OCI-LY1 (cell line): ENCODE measurements at regions not wholly inside any gene's neighbourhood (a gene's known extent, or its start where the extent isn't known, plus 50 kb on each side); places are given as distances from the start of the nearest gene placed in this dataset.

Experiments
- H2AFZ ChIP-seq: fragments of 200-600 bp; sonication (generic), shearing (Covaris generic); 2 replicates; pipeline ENCODE4 v1.6.0; 2014; ENCODE audit warnings: antibody characterized with exemption, mild to moderate bottlenecking, low read length
- H3F3A ChIP-seq: fragments of 200-600 bp; sonication (generic), shearing (Covaris generic); 2 replicates; pipeline ENCODE4 v1.6.0; 2014; ENCODE audit warnings: mild to moderate bottlenecking, antibody characterized with exemption, low read length, moderate library complexity; ENCODE audit not compliant: insufficient read depth
- H3K27ac ChIP-seq: fragments of 200-600 bp; sonication (generic); 2 replicates; pipeline ENCODE4 v1.5.1; 2014; ENCODE audit warnings: low read length, mixed run types, mild to moderate bottlenecking, low read depth; ENCODE audit not compliant: poor library complexity, severe bottlenecking
- H3K27me3 ChIP-seq: fragments of 200-600 bp; sonication (generic); 2 replicates; pipeline ENCODE4 v1.6.0; 2014; ENCODE audit warnings: antibody characterized with exemption, mild to moderate bottlenecking, low read length, moderate library complexity; ENCODE audit not compliant: insufficient read depth
- H3K36me3 ChIP-seq: fragments of 200-600 bp; sonication (generic); 2 replicates; pipeline ENCODE4 v1.6.1; 2014; ENCODE audit warnings: mild to moderate bottlenecking, antibody characterized with exemption, low read length, moderate library complexity, mixed read lengths; ENCODE audit not compliant: insufficient read depth
- H3K4me1 ChIP-seq: fragments of 200-600 bp; sonication (generic); 2 replicates; pipeline ENCODE4 v1.5.1; 2014; ENCODE audit warnings: mild to moderate bottlenecking, low read length, moderate library complexity; ENCODE audit not compliant: insufficient read depth, severe bottlenecking
- H3K4me2 ChIP-seq: fragments of 200-600 bp; sonication (generic), shearing (Covaris generic); 2 replicates; pipeline ENCODE4 v1.6.1; 2014; ENCODE audit warnings: low read length
- H3K4me3 ChIP-seq: fragments of 200-600 bp; sonication (generic); 2 replicates; pipeline ENCODE4 v1.5.1; 2014; ENCODE audit warnings: low read length, low read depth, mild to moderate bottlenecking, mixed read lengths; ENCODE audit not compliant: poor library complexity, severe bottlenecking
- H3K79me2 ChIP-seq: fragments of 200-600 bp; shearing (Covaris generic); 2 replicates; pipeline ENCODE4 v1.6.1; 2016; ENCODE audit warnings: mixed run types, low read length, mixed read lengths; ENCODE audit not compliant: insufficient read depth
- H3K9ac ChIP-seq: fragments of 200-600 bp; sonication (generic), shearing (Covaris generic); 2 replicates; pipeline ENCODE4 v1.6.1; 2014; ENCODE audit warnings: mild to moderate bottlenecking, low read length, mixed read lengths
- H3K9me2 ChIP-seq: fragments of 200-600 bp; sonication (generic), shearing (Covaris generic); 2 replicates; pipeline ENCODE4 v1.6.1; 2014; ENCODE audit warnings: low read depth, mild to moderate bottlenecking, low read length, mixed read lengths
- H3K9me3 ChIP-seq: fragments of 200-600 bp; shearing (Covaris generic); 2 replicates; pipeline ENCODE4 v1.6.1; 2014; ENCODE audit warnings: low read length, mixed read lengths
- H4K20me1 ChIP-seq: fragments of 200-600 bp; sonication (generic), shearing (Covaris generic); 2 replicates; pipeline ENCODE4 v1.6.0; 2016; ENCODE audit warnings: mild to moderate bottlenecking, low read length; ENCODE audit not compliant: insufficient read depth
- EZH2 ChIP-seq: fragments of 200-600 bp; sonication (generic), shearing (Covaris generic); IDR thresholded peaks from 2 replicates; pipeline ENCODE4 v1.8.0; 2017; ENCODE audit warnings: borderline replicate concordance, mixed run types, mild to moderate bottlenecking, antibody characterized with exemption, low read length, moderate library complexity, mixed read lengths
- TF ChIP-seq, protein P1 (sequence below): fragments of 200-600 bp; sonication (generic), shearing (Covaris generic); IDR thresholded peaks from 2 replicates; pipeline ENCODE4 v1.5.1; 2017; ENCODE audit warnings: mild to moderate bottlenecking, antibody characterized with exemption, low read length, moderate library complexity, mixed read lengths

DNA sequence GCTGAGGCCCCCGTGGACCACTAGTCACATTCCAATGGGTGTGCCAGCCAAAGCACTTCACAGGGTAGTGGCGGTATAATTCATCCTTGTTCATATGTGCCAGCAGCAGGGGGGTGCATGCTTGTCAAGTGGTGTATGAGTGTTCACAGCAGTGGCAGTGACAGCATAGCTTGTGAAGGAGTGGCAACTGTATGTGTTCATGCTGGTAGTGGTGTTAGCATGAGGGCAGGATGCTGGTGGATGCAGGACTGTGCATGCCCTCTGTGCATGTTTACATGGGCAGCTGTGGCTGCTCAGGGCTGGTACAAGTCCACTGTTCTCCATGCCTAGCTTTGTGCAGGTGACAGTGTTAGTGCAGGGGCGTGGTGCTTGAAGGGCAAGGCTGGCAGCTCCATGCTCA, 253.4 kb upstream of the DMAC1 start:
- Histone ChIP-seq H3K4me3 (no peak overlapping the region), H3F3A (no peaks in the 10 kb centered on the region), H2AFZ (no peak overlapping the region), H4K20me1 (no peaks in the 10 kb centered on the region), H3K4me1 (peaks cover 12% of the 10 kb centered on the region), H3K27me3 (no peaks in the 10 kb centered on the region), H3K9me2 (no peaks in the 10 kb centered on the region), H3K27ac (no peak overlapping the region), H3K9ac (no peak overlapping the region), H3K79me2 (no peaks in the 10 kb centered on the region), H3K36me3 (no peaks in the 10 kb centered on the region), H3K9me3 (no peaks in the 10 kb centered on the region), H3K4me2 (no peak overlapping the region)
- no peak for TF ChIP-seq EZH2
- TF ChIP-seq, protein P1, sequence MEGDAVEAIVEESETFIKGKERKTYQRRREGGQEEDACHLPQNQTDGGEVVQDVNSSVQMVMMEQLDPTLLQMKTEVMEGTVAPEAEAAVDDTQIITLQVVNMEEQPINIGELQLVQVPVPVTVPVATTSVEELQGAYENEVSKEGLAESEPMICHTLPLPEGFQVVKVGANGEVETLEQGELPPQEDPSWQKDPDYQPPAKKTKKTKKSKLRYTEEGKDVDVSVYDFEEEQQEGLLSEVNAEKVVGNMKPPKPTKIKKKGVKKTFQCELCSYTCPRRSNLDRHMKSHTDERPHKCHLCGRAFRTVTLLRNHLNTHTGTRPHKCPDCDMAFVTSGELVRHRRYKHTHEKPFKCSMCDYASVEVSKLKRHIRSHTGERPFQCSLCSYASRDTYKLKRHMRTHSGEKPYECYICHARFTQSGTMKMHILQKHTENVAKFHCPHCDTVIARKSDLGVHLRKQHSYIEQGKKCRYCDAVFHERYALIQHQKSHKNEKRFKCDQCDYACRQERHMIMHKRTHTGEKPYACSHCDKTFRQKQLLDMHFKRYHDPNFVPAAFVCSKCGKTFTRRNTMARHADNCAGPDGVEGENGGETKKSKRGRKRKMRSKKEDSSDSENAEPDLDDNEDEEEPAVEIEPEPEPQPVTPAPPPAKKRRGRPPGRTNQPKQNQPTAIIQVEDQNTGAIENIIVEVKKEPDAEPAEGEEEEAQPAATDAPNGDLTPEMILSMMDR: no peak

DNA sequence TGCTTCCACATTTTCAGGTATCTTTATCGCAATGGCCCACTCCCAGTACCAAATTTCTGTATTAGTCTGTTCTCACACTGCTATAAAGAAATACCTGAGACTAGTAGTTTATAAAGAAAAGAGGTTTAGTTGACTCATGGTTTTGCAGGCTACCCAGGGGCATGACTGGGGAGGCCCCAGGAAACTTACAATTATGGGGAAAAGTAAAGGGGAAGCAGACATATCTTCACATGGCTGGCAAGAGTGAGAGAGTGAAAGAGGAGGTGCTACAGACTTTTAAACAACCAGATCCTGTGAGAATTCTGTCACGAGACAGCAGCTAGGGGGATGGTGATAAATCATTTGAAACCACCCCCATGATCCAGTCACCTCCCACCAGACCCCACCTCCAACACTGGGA, 238.2 kb upstream of the DMAC1 start:
- H3K36me3 ChIP-seq: no peaks in the 10 kb centered on the region
- no peaks in the 10 kb centered on the region for H3F3A ChIP-seq
- H3K9me2 ChIP-seq: no peaks in the 10 kb centered on the region
- H3K4me1 ChIP-seq: no peaks in the 10 kb centered on the region
- H3K9ac ChIP-seq: no peak overlapping the region
- peaks cover 12% of the 10 kb centered on the region; the same call in 1 of the 2 replicates for H3K9me3 ChIP-seq
- H3K79me2 ChIP-seq: no peaks in the 10 kb centered on the region
- H2AFZ ChIP-seq: no peak overlapping the region
- H3K27me3 ChIP-seq: no peaks in the 10 kb centered on the region
- H3K4me2 ChIP-seq: no peak overlapping the region
- no peak overlapping the region for H3K4me3 ChIP-seq
- H4K20me1 ChIP-seq: no peaks in the 10 kb centered on the region
- no peak for TF ChIP-seq EZH2
- TF ChIP-seq, protein P1: no peak
- no peak overlapping the region for H3K27ac ChIP-seq

DNA sequence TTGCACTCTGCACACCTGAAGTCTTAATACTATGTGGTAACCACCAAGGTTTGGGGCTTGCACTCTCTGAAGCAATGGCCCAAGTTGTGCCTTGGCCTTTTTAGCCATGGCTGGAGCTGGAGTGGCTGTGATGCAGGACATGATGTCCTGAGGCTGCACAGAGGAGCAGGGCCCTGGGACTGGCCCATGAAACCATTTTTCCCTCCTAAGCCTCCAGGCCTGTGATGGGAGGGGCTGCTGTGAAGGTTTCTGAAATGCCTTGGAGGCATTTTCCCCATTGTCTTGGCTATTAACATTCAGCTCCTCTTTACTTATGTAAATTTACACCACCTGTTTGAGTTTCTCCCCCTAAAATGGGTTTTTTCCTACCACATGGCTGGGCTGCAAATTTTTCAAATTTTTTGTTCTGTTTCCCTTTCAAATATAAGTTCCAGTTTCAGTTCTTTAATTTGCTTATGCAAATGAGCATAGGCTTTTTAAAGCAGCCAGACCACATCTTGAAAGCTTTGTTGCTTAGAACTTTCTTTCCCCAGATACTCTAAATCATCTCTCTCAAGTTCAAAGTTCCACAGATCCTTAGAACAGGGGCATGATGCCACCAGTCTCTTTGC, 237.4 kb upstream of the DMAC1 start:
- no peaks in the 10 kb centered on the region for H3K9me2 ChIP-seq
- no peaks in the 10 kb centered on the region for H4K20me1 ChIP-seq
- no peaks in the 10 kb centered on the region for H3K4me1 ChIP-seq
- no peak overlapping the region for H3K4me2 ChIP-seq
- H3K9me3 ChIP-seq: peaks cover 12% of the 10 kb centered on the region; the same call in 1 of the 2 replicates
- H3K79me2 ChIP-seq: no peaks in the 10 kb centered on the region
- H2AFZ ChIP-seq: no peak overlapping the region
- H3K27ac ChIP-seq: no peak overlapping the region
- TF ChIP-seq, protein P1: no peak
- no peak for TF ChIP-seq EZH2
- no peaks in the 10 kb centered on the region for H3K36me3 ChIP-seq
- H3K27me3 ChIP-seq: no peaks in the 10 kb centered on the region
- no peak overlapping the region for H3K9ac ChIP-seq
- no peaks in the 10 kb centered on the region for H3F3A ChIP-seq
- H3K4me3 ChIP-seq: no peak overlapping the region
